Left renal cortex interstitium (tissue), 4 donors: ENCODE measurements at regions not wholly inside any gene's neighbourhood (a gene's known extent, or its start where the extent isn't known, plus 50 kb on each side); places are given as distances from the start of the nearest gene placed in this dataset.

Experiments
- DNase-seq, 4 donors: peaks; one replicate each; pipeline ENCODE4 v3.0.0-alpha.2; 2013; ENCODE audit warnings: low read depth in 4 of 4, low spot score in 2 of 4, missing footprints in 1 of 4

DNA sequence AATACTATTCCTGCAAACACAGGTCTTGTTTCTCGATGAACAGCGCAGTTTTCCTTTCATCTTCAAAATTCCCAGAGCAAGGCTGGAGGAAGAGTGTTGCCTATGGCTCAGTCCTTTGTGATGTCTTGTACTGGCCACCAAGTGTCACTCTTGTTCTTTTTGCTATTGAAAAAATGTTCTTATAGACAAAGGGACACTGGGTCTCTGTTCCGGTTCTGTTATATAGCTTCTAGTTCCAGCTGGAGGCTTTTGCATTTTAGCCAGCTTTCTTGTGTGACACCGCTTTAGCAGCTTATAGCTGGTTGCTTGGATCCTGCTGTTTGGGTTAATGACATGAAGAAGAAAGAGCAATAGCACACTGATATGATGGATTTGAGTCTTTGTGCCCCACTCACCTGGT is 343.7 kb upstream of the KCNN2 start:
- DNase-seq, result peak in 1 of 4 donors; percentile 1

DNA sequence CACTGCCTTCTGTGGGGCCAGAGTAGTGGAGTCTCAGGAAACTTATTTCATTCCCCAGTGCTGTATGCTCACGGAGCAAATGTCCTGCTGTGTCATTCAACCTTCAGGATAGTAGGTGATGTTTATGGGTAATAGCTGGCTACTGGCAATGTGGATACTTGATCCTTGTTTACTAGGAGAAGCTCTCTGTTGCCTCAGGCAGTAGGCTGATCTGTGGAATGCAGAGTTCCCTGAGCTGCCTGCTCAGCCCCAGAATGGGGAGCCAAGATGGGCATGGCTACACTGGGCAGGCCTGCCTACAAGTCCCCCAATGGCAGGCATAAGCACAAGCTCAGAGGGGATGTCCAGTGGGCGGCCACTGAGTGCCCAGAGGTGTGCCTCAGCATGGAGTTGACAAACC is 323.1 kb upstream of the KCNN2 start:
- DNase-seq, result no peak

DNA sequence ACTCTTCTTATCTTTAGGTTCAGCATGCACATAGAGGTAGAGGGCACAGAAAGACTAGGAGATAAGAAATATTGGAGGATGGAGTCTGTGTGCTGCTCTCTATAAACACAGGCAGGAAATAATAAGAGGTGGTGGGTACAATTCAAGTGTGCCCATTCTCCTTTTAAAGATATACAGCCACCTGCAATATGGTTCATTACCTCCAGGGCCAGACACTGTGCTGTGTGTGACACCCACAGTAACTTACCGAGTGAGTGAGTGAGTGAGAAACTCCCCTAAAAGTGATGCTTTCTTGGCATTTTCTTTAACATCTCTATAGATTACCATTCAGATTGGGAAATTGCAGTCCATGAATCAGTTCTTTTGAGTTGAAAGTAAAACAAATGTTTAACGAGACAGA is 311.8 kb upstream of the KCNN2 start:
- DNase-seq, result no peak

DNA sequence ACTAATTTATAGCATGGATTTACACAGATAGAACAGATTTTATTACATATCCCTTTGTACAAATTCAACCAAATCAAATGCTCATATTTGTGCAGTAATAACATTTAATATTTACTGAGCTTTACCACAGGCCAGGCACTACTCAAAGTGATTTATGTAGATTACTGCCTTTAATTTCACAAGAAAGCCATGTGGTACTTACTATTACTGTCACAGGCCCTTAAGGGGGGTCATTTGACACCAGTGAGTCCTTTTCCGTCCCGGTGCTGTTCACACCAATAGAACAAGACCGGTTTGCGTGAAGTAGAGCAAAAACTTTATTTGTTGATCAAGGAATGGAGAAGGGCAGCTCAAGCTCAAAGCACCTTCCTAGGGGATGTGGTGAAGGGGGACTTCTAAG is 308.5 kb upstream of the KCNN2 start:
- no peak for DNase-seq

DNA sequence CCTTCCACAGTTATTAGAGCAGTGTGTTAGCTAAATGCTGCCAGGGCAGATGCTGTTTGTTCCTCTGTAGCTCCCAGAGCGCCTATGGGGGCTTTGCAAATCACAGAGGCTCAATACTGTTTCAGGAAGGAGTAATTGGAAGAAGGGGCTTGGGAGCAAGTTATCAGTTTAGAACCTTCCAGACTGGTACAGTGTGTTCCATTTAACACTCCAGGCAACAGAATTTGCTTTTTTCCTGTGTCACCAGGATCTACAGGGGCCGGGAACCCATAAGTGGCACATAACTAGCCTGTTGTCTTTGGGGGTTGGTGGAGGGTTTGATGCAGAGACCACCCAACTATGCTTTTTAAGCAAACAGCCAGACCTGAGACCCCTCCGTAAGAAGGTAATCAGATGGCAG is 307.3 kb upstream of the KCNN2 start:
- DNase-seq, result no peak

DNA sequence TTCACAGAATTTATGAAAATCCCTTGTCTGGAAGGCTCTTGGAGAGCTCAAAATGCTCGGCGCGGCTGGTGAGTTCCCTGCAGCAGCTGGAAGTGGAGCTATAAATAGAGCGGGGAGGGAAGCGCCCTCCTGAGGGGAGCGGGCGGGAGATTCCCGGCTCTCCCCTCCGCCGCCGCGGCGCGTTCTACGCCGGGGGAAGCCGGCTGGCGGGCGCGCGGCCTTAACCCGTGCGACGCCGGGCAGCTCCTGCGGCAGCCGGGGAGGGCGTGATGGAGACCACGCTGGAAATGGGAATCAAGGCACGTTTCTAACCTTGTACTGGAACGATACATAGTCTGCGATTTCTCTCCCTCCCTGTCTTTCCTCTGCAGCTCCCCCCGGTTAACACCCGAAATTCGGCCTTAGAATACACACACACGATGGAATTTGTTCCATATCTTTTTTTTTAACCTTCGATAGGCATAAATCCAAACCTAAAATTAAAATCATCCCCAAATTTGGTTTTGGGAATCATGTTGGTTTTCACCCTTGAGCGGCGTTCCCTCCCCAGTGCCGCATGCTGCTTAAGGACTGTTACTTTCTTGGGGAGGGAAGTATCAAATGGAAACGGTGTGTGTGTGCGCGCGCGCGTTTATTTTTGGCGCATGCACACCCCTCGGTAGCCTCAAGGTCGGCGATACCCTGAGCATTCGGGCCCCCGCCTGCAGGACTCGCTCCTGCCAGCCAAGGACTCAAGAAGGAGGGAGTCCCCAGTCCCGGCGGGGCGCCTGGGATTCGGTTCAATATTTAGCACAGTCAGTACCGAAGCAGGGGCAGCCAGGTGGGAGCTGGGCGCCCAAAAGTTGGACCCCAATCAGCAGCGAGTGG is 306.3 kb upstream of the KCNN2 start:
- DNase-seq, result peak in 3 of 4 donors; percentile 59 to 79 (median 63)

DNA sequence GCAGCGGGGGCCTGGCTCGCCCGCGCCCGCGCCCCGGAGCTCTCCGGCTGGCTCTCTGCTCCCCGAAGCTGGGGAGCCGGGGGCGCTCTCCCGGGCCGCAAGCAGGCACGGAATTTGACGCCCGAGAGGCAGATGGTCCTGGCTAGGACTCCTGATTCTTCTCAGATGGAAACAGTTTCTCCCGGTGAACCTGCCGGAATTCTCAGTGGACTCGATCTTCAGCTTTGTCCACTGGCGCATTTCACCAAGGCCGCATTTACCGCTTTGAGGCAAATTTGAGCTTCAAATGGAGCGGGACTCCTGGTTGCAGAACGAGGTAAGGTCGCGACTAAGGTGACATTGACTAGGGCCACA is 305.7 kb upstream of the KCNN2 start:
- no peak for DNase-seq

DNA sequence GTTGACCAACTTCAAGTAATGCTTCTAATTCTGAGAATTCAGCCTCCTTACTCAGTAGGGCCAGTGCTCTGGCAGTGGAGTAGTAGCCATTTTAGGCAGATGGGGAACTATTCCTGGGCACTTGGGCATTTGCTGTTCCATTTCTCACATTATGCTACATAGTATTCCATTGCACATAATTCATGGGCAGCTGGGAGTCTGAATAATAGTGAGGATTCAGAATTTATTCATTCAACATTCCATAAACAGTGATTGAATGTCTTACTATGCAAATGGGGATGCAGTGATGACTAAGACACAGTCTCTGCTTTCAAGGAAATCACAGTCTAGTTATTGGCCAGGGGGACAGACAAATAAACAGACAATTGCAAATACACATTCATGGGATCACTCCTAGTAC is 301.0 kb upstream of the KCNN2 start:
- no peak for DNase-seq

DNA sequence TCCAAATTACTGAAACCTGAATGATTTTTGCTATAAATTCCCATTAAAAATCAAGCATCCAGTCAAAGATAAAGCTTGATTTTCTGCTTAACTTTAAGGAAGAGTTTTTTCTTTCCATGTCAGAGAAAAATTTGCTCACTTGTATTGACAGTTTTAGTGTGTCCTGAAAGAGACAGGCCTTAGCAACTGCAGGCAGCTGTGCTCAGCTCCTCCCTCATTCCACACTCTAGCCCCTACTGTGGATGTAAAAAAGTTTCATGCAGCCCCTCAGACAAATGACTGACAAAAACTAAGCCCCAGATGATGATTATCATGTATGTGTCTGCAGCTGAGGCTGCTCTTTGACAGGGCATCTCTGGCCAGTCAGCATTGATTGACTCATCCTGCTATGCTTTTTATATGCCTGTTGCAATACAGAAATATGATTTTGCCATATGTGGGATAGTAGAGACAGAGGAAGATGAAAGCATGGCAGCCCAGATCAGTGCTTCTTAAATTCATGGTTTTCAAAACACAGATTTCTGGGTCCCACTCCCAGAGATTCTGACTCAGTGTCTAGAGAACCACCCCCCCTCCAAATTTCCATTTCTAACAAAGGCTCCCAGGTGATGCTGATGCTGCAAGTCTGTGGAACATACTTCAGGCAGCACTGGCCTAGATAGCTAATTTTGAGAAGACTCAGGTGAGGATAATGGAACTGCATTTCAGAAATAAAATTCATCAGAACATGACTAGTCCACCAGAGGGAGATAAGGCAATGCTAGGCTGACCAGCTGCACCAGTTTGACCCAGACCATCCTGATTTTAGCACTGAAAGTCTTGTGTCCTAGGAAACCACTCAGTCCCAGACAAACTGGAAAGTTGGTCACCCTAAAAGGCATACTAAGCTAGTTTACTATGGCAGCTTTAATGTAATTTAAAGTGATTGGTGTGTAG is 298.7 kb upstream of the KCNN2 start:
- DNase-seq, result no peak

DNA sequence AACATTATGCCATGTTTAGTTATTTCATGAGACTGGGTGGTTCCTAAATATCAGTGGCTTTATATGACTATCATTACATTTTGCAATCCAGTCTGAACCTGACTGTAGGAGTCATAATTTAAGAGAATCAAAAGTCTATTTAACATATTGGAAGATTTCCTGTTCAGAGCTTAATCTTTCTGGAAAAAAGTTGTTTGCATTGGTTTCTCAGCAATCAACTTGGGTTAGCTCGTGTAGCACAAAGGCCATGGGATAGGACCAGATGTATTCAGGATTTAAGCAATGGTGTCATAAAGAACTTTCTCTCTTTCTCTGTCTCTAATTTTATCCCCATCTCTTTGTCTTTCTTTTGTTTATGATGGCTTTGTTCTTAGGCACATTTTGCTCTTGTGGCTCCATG is 296.0 kb upstream of the KCNN2 start:
- DNase-seq, result no peak

DNA sequence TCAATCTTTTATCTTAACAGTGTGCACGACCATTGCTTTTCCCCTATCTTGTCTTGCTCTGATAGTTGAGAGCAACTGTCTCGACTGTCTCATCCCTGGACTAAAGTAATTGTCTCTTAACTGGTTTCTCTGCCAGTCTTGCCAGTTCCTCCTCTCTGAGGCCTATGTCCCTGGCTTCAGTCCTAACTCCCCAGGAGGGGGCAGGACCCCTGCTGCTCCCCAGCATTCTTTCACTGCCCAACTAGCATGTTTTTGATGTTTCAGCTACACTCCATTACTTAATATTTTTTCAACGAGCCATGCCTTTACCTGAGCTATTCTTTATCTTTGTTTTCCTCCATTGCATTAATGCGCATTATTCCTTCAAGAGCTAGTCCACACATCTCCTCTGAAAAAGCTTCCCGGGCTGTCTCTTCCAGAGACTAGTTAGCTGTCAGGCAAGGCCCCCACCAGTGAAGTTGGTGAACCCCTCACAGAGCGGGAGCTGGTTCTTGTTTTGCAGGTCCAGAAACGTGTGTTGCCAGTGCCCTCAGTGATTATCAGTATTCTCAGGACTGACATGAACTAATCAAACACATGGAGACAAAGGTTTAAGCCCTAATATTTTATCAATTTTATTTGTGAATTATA is 291.7 kb upstream of the KCNN2 start:
- DNase-seq, result no peak

DNA sequence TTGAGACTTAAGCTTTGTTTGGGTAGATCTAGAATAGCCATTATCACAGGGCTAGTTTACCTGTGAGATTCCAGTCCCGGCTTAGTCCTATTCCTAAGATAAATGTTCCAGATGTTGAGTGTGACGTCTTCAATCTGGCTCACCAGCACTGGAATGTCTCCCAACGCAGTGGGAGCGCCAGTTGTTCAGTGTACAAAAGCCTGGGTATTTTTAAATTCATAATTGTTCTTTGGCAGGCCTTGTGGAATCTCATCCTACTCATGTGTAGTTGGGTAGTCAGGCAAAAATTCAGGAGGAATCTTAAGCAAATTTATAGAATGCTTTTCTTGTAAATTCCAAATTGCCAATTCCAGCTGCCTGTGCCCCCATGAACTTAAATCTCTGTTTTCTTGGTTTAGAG is 272.6 kb upstream of the KCNN2 start:
- no peak for DNase-seq

DNA sequence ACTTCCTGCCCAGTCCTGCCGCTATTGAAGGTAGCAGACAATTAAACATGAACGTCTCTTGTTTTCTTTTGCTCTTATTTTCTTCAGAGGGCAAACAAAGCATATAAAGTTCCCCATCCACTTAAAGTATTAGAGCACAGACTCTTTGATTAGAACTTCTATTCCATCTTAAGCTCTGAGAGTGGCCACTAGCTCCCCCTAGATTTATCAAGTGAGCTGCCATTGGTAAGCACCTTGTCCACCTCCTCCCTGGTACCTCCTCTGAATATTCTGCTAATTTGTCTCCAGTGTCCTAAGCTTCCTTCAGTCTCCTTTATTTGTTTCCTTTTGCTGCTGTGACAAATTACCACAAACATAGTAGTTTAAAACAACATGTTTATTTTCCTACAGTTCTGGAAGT is 264.3 kb upstream of the KCNN2 start:
- DNase-seq, result no peak

DNA sequence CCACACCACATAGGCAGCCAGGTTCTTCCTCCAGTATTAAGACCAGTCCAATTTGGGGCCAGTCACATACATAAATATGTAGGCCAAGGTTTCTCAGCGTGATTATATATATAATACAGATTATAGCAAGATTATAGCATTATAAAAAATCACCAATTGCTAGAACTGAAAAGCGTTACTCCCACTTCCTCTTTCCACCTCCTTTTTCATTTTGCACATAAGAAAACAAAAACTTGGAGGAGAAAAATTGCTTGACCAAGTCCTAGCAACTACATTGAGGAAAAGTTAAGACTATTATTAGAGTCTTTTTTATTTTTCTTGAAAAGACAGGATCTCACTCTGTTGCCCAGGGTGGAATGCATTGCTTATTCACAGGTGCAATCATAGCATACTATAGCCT is 262.7 kb upstream of the KCNN2 start:
- no peak for DNase-seq

DNA sequence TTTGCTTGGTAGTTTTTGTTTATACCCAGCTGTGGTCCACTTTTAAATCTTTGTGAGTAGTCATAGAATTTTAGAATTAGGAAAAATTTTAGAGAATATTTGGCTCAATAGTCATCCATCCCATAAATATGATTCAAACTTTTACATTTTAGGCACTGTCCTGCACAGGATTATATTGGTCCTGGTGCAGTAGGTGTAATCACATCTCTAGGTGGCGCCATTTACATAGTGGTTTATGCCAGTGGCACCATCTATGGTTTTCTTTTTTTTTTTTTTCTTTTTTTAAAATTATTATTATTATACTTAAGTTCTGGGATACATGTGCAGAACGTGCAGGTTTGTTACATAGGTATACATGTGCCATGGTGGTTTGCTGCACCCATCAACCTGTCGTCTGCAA is 260.7 kb upstream of the KCNN2 start:
- DNase-seq, result no peak

DNA sequence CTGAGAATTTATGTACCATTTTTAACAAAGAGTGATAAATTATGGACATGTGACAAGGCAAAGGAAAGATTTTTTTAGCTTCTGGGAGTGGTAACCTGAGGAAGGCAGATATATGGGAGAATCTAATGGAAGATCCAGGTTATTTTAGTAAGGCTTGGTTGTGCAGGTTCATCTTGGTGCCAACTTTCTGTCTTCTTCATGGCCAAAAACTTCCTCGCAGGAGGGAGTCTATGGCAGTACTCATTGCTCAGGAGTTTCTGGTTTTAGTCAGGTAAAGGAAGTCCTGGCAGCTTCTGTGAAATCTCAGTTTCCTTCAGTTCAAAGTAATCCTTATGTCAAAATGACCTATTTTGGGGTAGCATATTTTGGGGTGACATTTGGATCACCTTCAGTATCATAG is 248.3 kb upstream of the KCNN2 start:
- DNase-seq, result no peak

DNA sequence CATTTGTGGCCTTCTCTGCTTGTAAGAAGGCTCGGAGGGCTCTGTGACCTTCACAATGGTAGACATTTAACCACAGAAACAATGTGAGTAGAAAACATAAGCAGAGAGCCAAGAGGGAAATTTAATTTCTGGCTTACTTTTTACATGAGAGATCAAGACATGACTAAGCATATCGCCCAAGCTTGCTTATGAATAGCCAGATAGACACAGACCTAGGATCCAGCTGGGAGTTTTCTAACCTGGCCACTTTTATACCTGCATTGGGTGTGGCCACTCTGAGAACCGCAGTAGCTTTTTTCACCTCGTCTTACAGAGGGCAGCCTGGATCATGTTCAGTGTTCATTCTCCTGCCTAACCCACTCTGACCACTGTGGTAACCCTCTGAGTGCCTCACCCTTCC is 244.9 kb upstream of the KCNN2 start:
- DNase-seq, result no peak

DNA sequence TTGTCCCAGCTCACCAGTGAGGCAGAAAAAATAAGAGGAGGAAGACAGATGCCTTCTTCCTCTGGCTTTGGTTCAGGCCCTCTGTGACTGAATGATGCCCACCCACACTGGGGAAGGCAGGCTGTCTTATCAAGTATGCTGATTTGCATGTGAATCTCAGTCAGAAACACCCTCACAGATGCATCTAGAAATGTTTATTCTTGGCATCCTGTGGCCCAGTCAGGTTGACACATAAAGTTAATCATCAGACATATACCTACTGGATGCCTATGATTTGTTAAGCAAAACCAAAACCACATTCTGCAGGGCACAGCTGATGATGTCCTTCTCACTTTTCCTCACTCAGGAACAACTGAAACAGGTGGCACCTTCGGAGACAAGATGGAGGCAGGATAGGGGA is 243.4 kb upstream of the KCNN2 start:
- no peak for DNase-seq

DNA sequence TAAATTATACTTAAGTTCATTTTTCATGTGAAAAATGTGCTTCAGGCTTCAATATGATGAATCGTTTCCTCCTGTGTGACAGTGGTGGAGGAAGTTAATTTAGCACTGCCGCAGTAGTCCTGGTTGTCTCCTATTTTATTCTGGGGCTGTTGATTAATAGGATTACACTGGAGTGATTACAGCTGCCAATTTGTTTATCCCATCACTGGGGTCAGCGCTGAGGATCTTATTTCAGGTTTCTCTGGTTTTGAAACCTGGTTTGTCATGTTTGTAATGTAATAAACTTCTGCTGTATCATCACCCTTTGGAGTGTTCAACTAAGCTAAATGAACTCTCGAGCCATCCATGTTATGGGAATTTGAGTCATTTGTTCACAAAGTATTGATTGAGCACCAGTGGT is 241.7 kb upstream of the KCNN2 start:
- no peak for DNase-seq

DNA sequence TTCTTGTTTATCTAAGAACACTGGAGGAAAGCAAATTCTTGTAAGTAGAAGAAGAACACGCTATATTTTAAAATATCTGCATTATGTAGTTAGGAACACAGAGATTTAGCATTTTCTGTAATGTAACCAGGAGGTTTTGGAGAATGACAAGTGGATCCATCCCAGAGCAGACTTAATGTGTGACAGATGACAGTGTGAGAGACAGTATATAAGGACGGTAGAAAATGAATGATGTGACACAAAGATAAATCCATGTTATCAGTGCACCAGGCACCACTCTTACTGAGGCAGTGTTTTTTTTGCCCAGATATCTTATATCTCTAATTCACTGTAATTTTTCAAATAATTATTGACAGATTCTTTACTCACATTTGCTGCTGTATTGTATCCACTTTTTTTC is 239.0 kb upstream of the KCNN2 start:
- no peak for DNase-seq

DNA sequence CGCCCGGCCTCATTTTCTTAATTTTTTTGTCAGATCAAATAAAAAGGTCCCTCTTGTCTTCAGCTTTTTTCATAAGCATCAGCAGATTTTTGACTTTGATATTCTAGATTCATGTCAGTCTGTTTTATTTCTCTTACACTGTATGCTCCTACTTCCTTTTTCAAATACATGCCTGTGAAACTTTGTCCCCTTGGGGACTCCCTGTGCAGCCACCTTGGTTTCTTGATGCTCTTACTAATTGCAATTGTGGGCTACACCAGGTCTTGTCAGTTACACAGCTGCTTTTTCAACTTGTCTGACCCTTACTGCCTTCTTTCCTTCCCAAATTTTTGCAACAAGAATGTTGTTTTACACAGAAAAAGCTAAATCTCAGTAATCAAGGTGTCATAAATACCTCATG is 238.2 kb upstream of the KCNN2 start:
- no peak for DNase-seq

DNA sequence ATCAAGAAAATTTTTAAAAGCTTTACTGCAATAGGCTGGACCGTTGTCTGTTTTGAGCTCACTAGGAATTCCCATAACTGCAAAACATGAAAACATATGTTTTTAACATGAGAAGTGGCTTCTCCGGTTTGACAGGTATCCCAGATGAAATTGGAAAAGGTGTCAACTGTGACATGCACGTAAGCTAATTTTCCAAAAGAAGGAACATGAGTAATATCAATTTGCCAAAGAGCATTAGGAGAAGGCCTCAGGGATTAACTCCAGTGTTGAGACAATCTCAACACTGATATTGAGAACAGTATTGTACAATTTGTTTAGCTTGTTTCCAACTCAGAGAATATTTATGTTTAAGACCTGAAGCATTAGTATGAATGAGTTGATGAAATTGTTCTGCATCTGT is 215.5 kb upstream of the KCNN2 start:
- no peak for DNase-seq
